T-cell (primary cell): ENCODE measurements at regions not wholly inside any gene's neighbourhood (a gene's known extent, or its start where the extent isn't known, plus 50 kb on each side); places are given as distances from the start of the nearest gene placed in this dataset.

ENCODE experiments used
- ATAC-seq, 4 experiments: fragments of 200-7000 bp in 3 of 4; fragments of 150-1000 bp in 1 of 4; cut with Tn5 transposase; replicated peaks in 1 of 4; 1 replicate in 3 of 4; 2 replicates in 1 of 4; pipeline ENCODE4 v1.10.0; 2021; ENCODE audit warnings: moderate library complexity in 3 of 4, mild to moderate bottlenecking in 2 of 4, moderate number of reproducible peaks in 1 of 4
- CTCF ChIA-PET, 2 donors: fragments of 300-600 bp; sonication (Branson Sonifier 250); formaldehyde crosslinking; loops; one replicate each; lab custom pipeline; 2022; ENCODE audit warnings: antibody characterized with exemption in 2 of 2; lab: Charles Lee
- POLR2A ChIA-PET, 2 donors: fragments of 300-600 bp; sonication (Branson Sonifier 250); formaldehyde crosslinking; loops; one replicate each; lab custom pipeline; 2022; ENCODE audit warnings: antibody characterized with exemption in 2 of 2; lab: Charles Lee
- DNase-seq, 35 experiments: peaks; one replicate each; pipeline versions ENCODE4 v3.0.0 to v3.0.0-alpha.2; 2013 to 2023
- H3K27ac ChIP-seq: one replicate; pipeline ENCODE4 v1.5.1; 2013; ENCODE audit warnings: low read length
- H3K27me3 ChIP-seq, 2 experiments: replicated peaks in 1 of 2; 1 replicate in 1 of 2; 2 replicates in 1 of 2; pipeline versions ENCODE4 v1.6.1 to v1.7.0; 2013; ENCODE audit warnings: low read length in 1 of 2, mixed read lengths in 1 of 2; ENCODE audit not compliant: control insufficient read depth in 2 of 2, insufficient read depth in 2 of 2; ENCODE audit errors: extremely low read depth in 1 of 2
- H3K36me3 ChIP-seq, 2 donors: 1 replicate in 1 of 2; 2 replicates in 1 of 2; pipeline versions ENCODE4 v1.6.1 to v1.7.0; 2013; ENCODE audit warnings: low read length in 1 of 2; ENCODE audit not compliant: control insufficient read depth in 2 of 2, insufficient read depth in 1 of 2; ENCODE audit errors: extremely low read depth in 1 of 2
- H3K4me1 ChIP-seq, 2 experiments: 1 replicate in 1 of 2; 2 replicates in 1 of 2; pipeline versions ENCODE4 v1.6.1 to v1.7.0; 2013; ENCODE audit warnings: low read length in 2 of 2, mixed read lengths in 1 of 2; ENCODE audit not compliant: insufficient read depth in 2 of 2, control insufficient read depth in 1 of 2; ENCODE audit errors: extremely low read depth in 1 of 2
- H3K4me3 ChIP-seq, 2 donors: 1 replicate in 1 of 2; 2 replicates in 1 of 2; pipeline versions ENCODE4 v1.5.1 to v1.7.0; 2013; ENCODE audit warnings: mild to moderate bottlenecking in 2 of 2, low read length in 1 of 2, moderate library complexity in 1 of 2; ENCODE audit not compliant: control insufficient read depth in 1 of 2; ENCODE audit errors: extremely low read depth in 1 of 2
- H3K9me3 ChIP-seq: 2 replicates; pipeline ENCODE4 v1.7.0; 2013
- H3K27ac Mint-ChIP-seq, 2 donors: one replicate each; pipeline ENCODE4 v1.8.0; 2020 to 2021; ENCODE audit warnings: mild to moderate bottlenecking in 2 of 2, mixed read lengths in 2 of 2
- H3K27me3 Mint-ChIP-seq, 2 donors: one replicate each; pipeline ENCODE4 v1.8.0; 2021 to 2022; ENCODE audit warnings: mixed read lengths in 2 of 2
- H3K36me3 Mint-ChIP-seq: one replicate; pipeline ENCODE4 v1.8.0; 2021; ENCODE audit warnings: mixed read lengths
- H3K4me1 Mint-ChIP-seq, 3 donors: one replicate each; pipeline ENCODE4 v1.8.0; 2020 to 2022; ENCODE audit warnings: mixed read lengths in 3 of 3, mild to moderate bottlenecking in 1 of 3
- H3K4me3 Mint-ChIP-seq, 3 donors: one replicate each; pipeline ENCODE4 v1.8.0; 2020 to 2022; ENCODE audit warnings: mild to moderate bottlenecking in 3 of 3, mixed read lengths in 3 of 3, moderate library complexity in 3 of 3
- H3K9me3 Mint-ChIP-seq, 3 donors: one replicate each; pipeline ENCODE4 v1.8.0; 2020 to 2022; ENCODE audit warnings: mixed read lengths in 3 of 3
- WGBS: methylation state at CpG from one replicate; pipeline ENCODE4 v1.1.5; 2013; ENCODE audit warnings: missing lambda C conversion rate; ENCODE audit not compliant: insufficient coverage; 5-methylcytosine and 5-hydroxymethylcytosine counted together

- Histone ChIP-seq H3K4me3 (no peak overlapping the region), H3K27ac (no peak overlapping the region), H3K36me3 (no peaks in the 10 kb centered on the region), H3K4me1 (no peaks in the 10 kb centered on the region), H3K9me3 (no peaks in the 10 kb centered on the region), H3K27me3 (peaks cover 0 to 18% of the 10 kb centered on the region in 2 experiments)
- no peaks in the 10 kb centered on the region for H3K9me3 Mint-ChIP-seq
- no peaks in the 10 kb centered on the region for H3K4me1 Mint-ChIP-seq
- no peaks in the 10 kb centered on the region for H3K36me3 Mint-ChIP-seq
- no peak overlapping the region for H3K27ac Mint-ChIP-seq
- WGBS, result no CpG with 5 or more reads among the region's 6 CpGs
- no peak overlapping the region for H3K4me3 Mint-ChIP-seq
- H3K27me3 Mint-ChIP-seq, result peaks cover 5 to 14% of the 10 kb centered on the region in 2 donors
- ATAC-seq (no peak), DNase-seq (no peak)
- POLR2A ChIA-PET, result no interaction called here
- CTCF ChIA-PET, result no interaction called here
Observed at GRCh38 chr2:129784486-129784885, 195.0 kb upstream of the RAB6C start.

GRCh38 chr2:129791712-129792111, 187.8 kb upstream of the RAB6C start:
- no peaks in the 10 kb centered on the region for H3K36me3 ChIP-seq
- H3K4me3 ChIP-seq, result no peak overlapping the region
- Mint-ChIP-seq H3K9me3 (no peaks in the 10 kb centered on the region), H3K36me3 (no peaks in the 10 kb centered on the region), H3K27me3 (peaks cover 9 to 11% of the 10 kb centered on the region in 2 donors), H3K4me3 (no peak overlapping the region), H3K27ac (no peak overlapping the region), H3K4me1 (no peaks in the 10 kb centered on the region)
- no peaks in the 10 kb centered on the region for H3K9me3 ChIP-seq
- CTCF ChIA-PET, result no interaction called here
- no peak for DNase-seq
- ATAC-seq, result no peak
- H3K4me1 ChIP-seq, result no peaks in the 10 kb centered on the region
- 94% methylated on average over 10 of the region's 12 CpGs for WGBS
- POLR2A ChIA-PET, result no interaction called here
- peaks cover 0 to 6% of the 10 kb centered on the region in 2 experiments for H3K27me3 ChIP-seq
- no peak overlapping the region for H3K27ac ChIP-seq

GRCh38 chr2:129793431-129793902, 186.0 kb upstream of the RAB6C start:
- H3K4me3 Mint-ChIP-seq, result no peak overlapping the region
- POLR2A ChIA-PET, result no interaction called here

GRCh38 chr2:129794116-129794515, 185.3 kb upstream of the RAB6C start:
- no peaks in the 10 kb centered on the region for H3K36me3 Mint-ChIP-seq
- POLR2A ChIA-PET, result interaction anchor here in 1 of 2 donors (0.6 kb wide), 1 partner anchor 50 kb away, joined by 4 read pairs; no protein-coding TSS in a partner anchor

More at GRCh38 chr2:129793431-129793902, 186.0 kb upstream of the RAB6C start:
- Mint-ChIP-seq H3K36me3 (no peaks in the 10 kb centered on the region), H3K9me3 (no peaks in the 10 kb centered on the region), H3K27me3 (peaks cover 11% of the 10 kb centered on the region in 2 donors), H3K4me1 (no peaks in the 10 kb centered on the region), H3K27ac (no peak overlapping the region)
- 82% methylated on average over 5 of the region's 5 CpGs for WGBS
- H3K27me3 ChIP-seq, result peaks cover 0 to 11% of the 10 kb centered on the region in 2 experiments
- CTCF ChIA-PET, result no interaction called here
- H3K4me3 ChIP-seq, result no peak overlapping the region
- no peak overlapping the region for H3K27ac ChIP-seq
- no peaks in the 10 kb centered on the region for H3K4me1 ChIP-seq
- no peak for ATAC-seq
- DNase-seq, result no peak
- H3K36me3 ChIP-seq, result no peaks in the 10 kb centered on the region
- H3K9me3 ChIP-seq, result no peaks in the 10 kb centered on the region

GRCh38 chr2:129794540-129794939, 184.9 kb upstream of the RAB6C start:
- POLR2A ChIA-PET, result interaction anchor here in 1 of 2 donors (0.6 kb wide), 1 partner anchor 50 kb away, joined by 4 read pairs; no protein-coding TSS in a partner anchor
- CTCF ChIA-PET, result no interaction called here
- WGBS, result 83% methylated on average over 13 of the region's 15 CpGs
- H3K27me3 Mint-ChIP-seq, result peaks cover 8 to 11% of the 10 kb centered on the region in 2 donors
- Histone ChIP-seq H3K27me3 (peaks cover 0 to 11% of the 10 kb centered on the region in 2 experiments), H3K4me3 (no peak overlapping the region), H3K27ac (no peak overlapping the region), H3K36me3 (no peaks in the 10 kb centered on the region), H3K4me1 (no peaks in the 10 kb centered on the region), H3K9me3 (no peaks in the 10 kb centered on the region)
- no peaks in the 10 kb centered on the region for H3K9me3 Mint-ChIP-seq
- H3K4me3 Mint-ChIP-seq, result no peak overlapping the region
- no peak for DNase-seq
- ATAC-seq, result no peak
- no peak overlapping the region for H3K27ac Mint-ChIP-seq
- H3K4me1 Mint-ChIP-seq, result no peaks in the 10 kb centered on the region
- H3K36me3 Mint-ChIP-seq, result no peaks in the 10 kb centered on the region

More at GRCh38 chr2:129794116-129794515, 185.3 kb upstream of the RAB6C start:
- peaks cover 10 to 11% of the 10 kb centered on the region in 2 donors for H3K27me3 Mint-ChIP-seq
- no peak overlapping the region for H3K4me3 ChIP-seq
- no peak overlapping the region for H3K27ac Mint-ChIP-seq
- H3K4me3 Mint-ChIP-seq, result no peak overlapping the region
- H3K9me3 Mint-ChIP-seq, result no peaks in the 10 kb centered on the region
- no peaks in the 10 kb centered on the region for H3K4me1 ChIP-seq
- H3K27me3 ChIP-seq, result peaks cover 0 to 11% of the 10 kb centered on the region in 2 experiments
- ATAC-seq (no peak), DNase-seq (no peak)
- H3K9me3 ChIP-seq, result no peaks in the 10 kb centered on the region
- H3K36me3 ChIP-seq, result no peaks in the 10 kb centered on the region
- no peaks in the 10 kb centered on the region for H3K4me1 Mint-ChIP-seq
- CTCF ChIA-PET, result no interaction called here
- no peak overlapping the region for H3K27ac ChIP-seq
- 53% methylated on average over 5 of the region's 5 CpGs for WGBS

- Mint-ChIP-seq H3K36me3 (no peaks in the 10 kb centered on the region), H3K4me1 (no peaks in the 10 kb centered on the region), H3K9me3 (no peaks in the 10 kb centered on the region), H3K27ac (no peak overlapping the region), H3K4me3 (no peak overlapping the region), H3K27me3 (peaks cover 8 to 15% of the 10 kb centered on the region in 2 donors)
- ChIA-PET CTCF (no interaction called here), POLR2A (no interaction called here)
- Histone ChIP-seq H3K27me3 (peaks cover 0 to 11% of the 10 kb centered on the region in 2 experiments), H3K9me3 (no peaks in the 10 kb centered on the region), H3K4me3 (no peak overlapping the region), H3K36me3 (no peaks in the 10 kb centered on the region), H3K4me1 (no peaks in the 10 kb centered on the region), H3K27ac (no peak overlapping the region)
- DNase-seq, result no peak
- no peak for ATAC-seq
- 61% methylated on average over 7 of the region's 7 CpGs for WGBS
Observed at GRCh38 chr2:129796225-129796624, 183.2 kb upstream of the RAB6C start.
